DND-41 (cell line): ENCODE measurements at regions not wholly inside any gene's neighbourhood (a gene's known extent, or its start where the extent isn't known, plus 50 kb on each side); places are given as distances from the start of the nearest gene placed in this dataset.

ENCODE experiments used
- ATAC-seq: fragments of 200-7000 bp; cut with Tn5 transposase; 3 replicates; pipeline ENCODE4 v1.9.1; 2021; ENCODE audit warnings: low read depth; ENCODE audit not compliant: insufficient read depth
- DNase-seq: peaks from one replicate; pipeline ENCODE4 v3.0.0-alpha.2; 2020
- H2AFZ ChIP-seq: 2 replicates; pipeline ENCODE4 v1.6.0; 2012; ENCODE audit warnings: low read depth, low read length
- H3K27ac ChIP-seq: 2 replicates; pipeline ENCODE4 v1.5.1; 2012; ENCODE audit warnings: low read length, inconsistent platforms
- H3K27me3 ChIP-seq: fragments of 200-600 bp; sonication (generic); 2 replicates; pipeline ENCODE4 v1.6.0; 2012; ENCODE audit warnings: low read length, mild to moderate bottlenecking, inconsistent platforms; ENCODE audit not compliant: insufficient read depth, poor library complexity
- H3K36me3 ChIP-seq: 2 replicates; pipeline ENCODE4 v1.5.1; 2012; ENCODE audit warnings: low read length, inconsistent platforms; ENCODE audit not compliant: insufficient read depth
- H3K4me1 ChIP-seq: 2 replicates; pipeline ENCODE4 v1.5.1; 2012; ENCODE audit warnings: mild to moderate bottlenecking, low read length; ENCODE audit not compliant: insufficient read depth
- H3K4me2 ChIP-seq: 2 replicates; pipeline ENCODE4 v1.6.0; 2012; ENCODE audit warnings: mild to moderate bottlenecking, moderate library complexity, low read length, inconsistent platforms; ENCODE audit not compliant: insufficient read depth
- H3K4me3 ChIP-seq, 2 experiments: fragments of 200-600 bp in 1 of 2; shearing (Covaris generic) in 1 of 2; 2 replicates each; pipeline ENCODE4 v1.5.1; 2012 to 2016; ENCODE audit warnings: inconsistent platforms in 2 of 2, low read length in 2 of 2, mild to moderate bottlenecking in 2 of 2, low read depth in 1 of 2, moderate library complexity in 1 of 2
- H3K79me2 ChIP-seq: 2 replicates; pipeline ENCODE4 v1.6.0; 2012; ENCODE audit warnings: low read length, inconsistent platforms; ENCODE audit not compliant: insufficient read depth
- H3K9ac ChIP-seq: 2 replicates; pipeline ENCODE4 v1.6.0; 2012; ENCODE audit warnings: low read depth, mild to moderate bottlenecking, inconsistent platforms, low read length, moderate library complexity
- H3K9me3 ChIP-seq: 2 replicates; pipeline ENCODE4 v1.5.1; 2012; ENCODE audit warnings: low read length, moderate library complexity, mild to moderate bottlenecking, inconsistent platforms; ENCODE audit not compliant: insufficient read depth, severe bottlenecking
- H4K20me1 ChIP-seq: 2 replicates; pipeline ENCODE4 v1.6.0; 2012; ENCODE audit warnings: low read length; ENCODE audit not compliant: insufficient read depth
- CTCF ChIP-seq: IDR thresholded peaks from 2 replicates; pipeline ENCODE4 v1.5.1; 2012; ENCODE audit warnings: borderline replicate concordance, low read length, moderate library complexity, mild to moderate bottlenecking; ENCODE audit not compliant: poor library complexity, severe bottlenecking; ENCODE audit errors: extremely low read depth
- EZH2 ChIP-seq: IDR thresholded peaks from 3 replicates; pipeline ENCODE4 v1.6.1; 2012; ENCODE audit warnings: borderline replicate concordance, low read depth, mild to moderate bottlenecking, moderate library complexity, low read length, inconsistent platforms; ENCODE audit not compliant: severe bottlenecking

- H3K36me3 ChIP-seq = no peaks in the 10 kb centered on the region
- H3K9me3 ChIP-seq = no peaks in the 10 kb centered on the region
- ATAC-seq (no peak), DNase-seq (no peak)
- no peaks in the 10 kb centered on the region for H3K4me1 ChIP-seq
- H3K4me2 ChIP-seq = no peak overlapping the region
- no peaks in the 10 kb centered on the region for H3K79me2 ChIP-seq
- no peak overlapping the region for H3K4me3 ChIP-seq
- no peak overlapping the region for H2AFZ ChIP-seq
- no peaks in the 10 kb centered on the region for H4K20me1 ChIP-seq
- no peak overlapping the region for H3K27ac ChIP-seq
- no peak overlapping the region for H3K9ac ChIP-seq
- TF ChIP-seq EZH2 = no peak
- no peak for TF ChIP-seq CTCF
- no peaks in the 10 kb centered on the region for H3K27me3 ChIP-seq
Observed at GRCh38 chr9:27717991-27718390, 144.7 kb upstream of the C9orf72 start.

GRCh38 chr9:27719711-27720110, 146.4 kb upstream of the C9orf72 start:
- DNase-seq = no peak
- H4K20me1 ChIP-seq = no peaks in the 10 kb centered on the region

GRCh38 chr9:27722866-27723265, 149.6 kb upstream of the C9orf72 start:
- H4K20me1 ChIP-seq = no peaks in the 10 kb centered on the region
- no peaks in the 10 kb centered on the region for H3K27me3 ChIP-seq
- no peak for DNase-seq
- H3K36me3 ChIP-seq = no peaks in the 10 kb centered on the region
- H3K4me2 ChIP-seq = no peak overlapping the region
- ATAC-seq = no peak
- H3K4me1 ChIP-seq = no peaks in the 10 kb centered on the region
- no peaks in the 10 kb centered on the region for H3K9me3 ChIP-seq
- no peak overlapping the region for H2AFZ ChIP-seq
- H3K79me2 ChIP-seq = no peaks in the 10 kb centered on the region
- no peak for TF ChIP-seq CTCF
- no peak for TF ChIP-seq EZH2
- H3K4me3 ChIP-seq = no peak overlapping the region
- no peak overlapping the region for H3K9ac ChIP-seq
- H3K27ac ChIP-seq = no peak overlapping the region

More at GRCh38 chr9:27719711-27720110, 146.4 kb upstream of the C9orf72 start:
- H3K36me3 ChIP-seq = no peaks in the 10 kb centered on the region
- no peaks in the 10 kb centered on the region for H3K79me2 ChIP-seq
- no peak for ATAC-seq
- H2AFZ ChIP-seq = no peak overlapping the region
- H3K4me3 ChIP-seq = no peak overlapping the region
- H3K27ac ChIP-seq = no peak overlapping the region
- H3K4me2 ChIP-seq = no peak overlapping the region
- H3K4me1 ChIP-seq = no peaks in the 10 kb centered on the region
- TF ChIP-seq EZH2 = no peak
- H3K9ac ChIP-seq = no peak overlapping the region
- no peaks in the 10 kb centered on the region for H3K9me3 ChIP-seq
- H3K27me3 ChIP-seq = no peaks in the 10 kb centered on the region

- H3K36me3 ChIP-seq = no peaks in the 10 kb centered on the region
- peak; percentile 42 for DNase-seq
- H3K9ac ChIP-seq = no peak overlapping the region
- no peaks in the 10 kb centered on the region for H3K79me2 ChIP-seq
- H3K27me3 ChIP-seq = no peaks in the 10 kb centered on the region
- no peaks in the 10 kb centered on the region for H4K20me1 ChIP-seq
- no peak overlapping the region for H3K27ac ChIP-seq
- no peaks in the 10 kb centered on the region for H3K4me1 ChIP-seq
- ATAC-seq = peak; percentile 78
- TF ChIP-seq EZH2 (no peak), CTCF (peak; percentile 75)
- H3K4me3 ChIP-seq = no peak overlapping the region
- H3K9me3 ChIP-seq = no peaks in the 10 kb centered on the region
- H2AFZ ChIP-seq = no peak overlapping the region
- no peak overlapping the region for H3K4me2 ChIP-seq
Observed at GRCh38 chr9:27726244-27727081, 153.2 kb upstream of the C9orf72 start.
